ENCODE measurements at regions not wholly inside any gene's neighbourhood (a gene's known extent, or its start where the extent isn't known, plus 50 kb on each side); places are given as distances from the start of the nearest gene placed in this dataset.
A peak's percentile ranks its signal among the peaks of the same experiment; 100 is the strongest.

DNA sequence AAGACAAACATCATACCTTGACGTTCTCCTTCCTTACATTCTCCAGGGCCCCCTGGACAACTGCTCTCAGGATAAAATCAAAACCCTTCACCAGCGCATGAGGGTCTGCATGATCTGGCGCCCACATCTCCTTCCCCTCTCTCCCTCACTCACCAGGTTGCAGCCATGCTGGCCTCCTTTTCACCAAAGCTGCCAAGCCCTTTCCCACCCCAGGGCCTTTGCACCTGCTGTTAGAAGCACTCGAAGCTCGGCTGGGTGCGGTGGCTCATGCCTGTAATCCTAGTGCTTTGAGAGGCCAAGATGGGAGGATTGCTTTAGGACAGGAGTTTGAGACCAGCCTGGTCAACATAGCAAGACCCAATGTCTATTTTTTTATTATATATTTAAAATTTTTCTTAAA, 56.1 kb upstream of the NUP50 start:
- no peak for ATAC-seq
- H3K27me3 ChIP-seq = peaks cover 10% of the 10 kb centered on the region
- no peak for DNase-seq
- H3K4me1 ChIP-seq = no peaks in the 10 kb centered on the region
- intact Hi-C loops (cut with DNase I) = no loop called here
- no peak overlapping the region for H3K27ac ChIP-seq
- no peaks in the 10 kb centered on the region for H3K36me3 ChIP-seq
- no peak overlapping the region for H3K4me3 ChIP-seq
- TF ChIP-seq, protein P1, sequence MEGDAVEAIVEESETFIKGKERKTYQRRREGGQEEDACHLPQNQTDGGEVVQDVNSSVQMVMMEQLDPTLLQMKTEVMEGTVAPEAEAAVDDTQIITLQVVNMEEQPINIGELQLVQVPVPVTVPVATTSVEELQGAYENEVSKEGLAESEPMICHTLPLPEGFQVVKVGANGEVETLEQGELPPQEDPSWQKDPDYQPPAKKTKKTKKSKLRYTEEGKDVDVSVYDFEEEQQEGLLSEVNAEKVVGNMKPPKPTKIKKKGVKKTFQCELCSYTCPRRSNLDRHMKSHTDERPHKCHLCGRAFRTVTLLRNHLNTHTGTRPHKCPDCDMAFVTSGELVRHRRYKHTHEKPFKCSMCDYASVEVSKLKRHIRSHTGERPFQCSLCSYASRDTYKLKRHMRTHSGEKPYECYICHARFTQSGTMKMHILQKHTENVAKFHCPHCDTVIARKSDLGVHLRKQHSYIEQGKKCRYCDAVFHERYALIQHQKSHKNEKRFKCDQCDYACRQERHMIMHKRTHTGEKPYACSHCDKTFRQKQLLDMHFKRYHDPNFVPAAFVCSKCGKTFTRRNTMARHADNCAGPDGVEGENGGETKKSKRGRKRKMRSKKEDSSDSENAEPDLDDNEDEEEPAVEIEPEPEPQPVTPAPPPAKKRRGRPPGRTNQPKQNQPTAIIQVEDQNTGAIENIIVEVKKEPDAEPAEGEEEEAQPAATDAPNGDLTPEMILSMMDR (IDR thresholded peaks at IDR 0.05) = no peak
- H3K9me3 ChIP-seq = no peaks in the 10 kb centered on the region

DNA sequence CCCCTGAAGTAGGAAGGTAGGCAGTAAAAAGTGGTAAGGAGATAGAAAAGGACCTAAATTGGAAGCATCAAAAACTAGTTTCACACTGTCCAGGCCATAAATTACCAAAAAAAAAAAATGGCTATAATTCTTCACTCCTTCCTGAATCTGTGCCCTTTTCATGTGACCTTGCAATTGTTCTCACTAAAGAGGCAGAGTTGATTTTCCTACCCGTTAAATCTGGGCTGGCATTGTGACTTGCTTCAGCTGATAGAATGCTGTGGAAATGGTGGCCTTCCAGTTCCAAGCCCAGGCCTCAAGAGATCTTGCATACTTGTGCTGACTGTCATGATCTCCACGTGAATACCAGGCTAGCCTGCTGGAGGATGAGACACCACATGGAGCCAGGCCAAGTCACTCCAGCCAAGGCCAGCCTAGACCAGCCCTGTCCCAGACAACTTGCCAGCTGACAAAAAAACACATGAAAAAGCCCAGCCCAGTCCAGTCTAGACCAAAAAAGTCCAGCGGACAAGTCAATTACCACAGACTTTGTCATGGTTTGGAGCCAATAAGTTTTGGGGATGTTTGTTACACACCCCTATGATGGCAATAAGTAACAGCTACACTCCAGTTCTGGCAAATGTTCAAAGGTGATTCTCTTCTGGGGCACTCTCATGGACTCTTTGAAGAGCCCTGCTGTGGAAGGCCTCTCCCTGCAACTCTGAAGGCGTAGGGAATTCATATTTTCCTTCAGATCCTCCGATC, 51.4 kb upstream of the NUP50 start:
- no peak overlapping the region for H3K27ac ChIP-seq
- ATAC-seq (no peak), DNase-seq (peak; percentile 32)
- H3K4me3 ChIP-seq = no peak overlapping the region
- H3K36me3 ChIP-seq = no peaks in the 10 kb centered on the region
- intact Hi-C loops (cut with DNase I) = no loop called here
- TF ChIP-seq, protein P1 (IDR thresholded peaks at IDR 0.05) = no peak
- no peaks in the 10 kb centered on the region for H3K4me1 ChIP-seq
- peaks cover 3% of the 10 kb centered on the region for H3K27me3 ChIP-seq
- no peaks in the 10 kb centered on the region for H3K9me3 ChIP-seq
